Pancreas (tissue), 10 donors: ENCODE measurements at regions not wholly inside any gene's neighbourhood (a gene's known extent, or its start where the extent isn't known, plus 50 kb on each side); places are given as distances from the start of the nearest gene placed in this dataset.
A peak's percentile ranks its signal among the peaks of the same experiment; 100 is the strongest.
"Not testable (repeated sequence)": the region's sequence is repeated elsewhere in the genome, so short reads cannot be mapped to it uniquely, and the experiment has no call there.

Experiments
- ATAC-seq, 4 donors: fragments of 200-7000 bp; cut with Tn5 transposase; one replicate each; pipeline versions ENCODE4 v1.8.0 to v1.9.1; 2020; ENCODE audit warnings: mild to moderate bottlenecking in 4 of 4, moderate library complexity in 4 of 4
- DNase-seq, 6 donors: peaks; one replicate each; pipeline ENCODE4 v3.0.0-alpha.2; 2020
- FAIRE-seq: peaks from 2 replicates; lab custom pipeline; 2012; peaks lifted over from hg19 to GRCh38; lab: Jason Lieb, UNC
- H3K27ac ChIP-seq, 4 donors: fragments of 200-600 bp; sonication (generic); 1 replicate in 3 of 4; 2 replicates in 1 of 4; pipeline versions ENCODE4 v1.5.0 to v1.8.0; 2020
- H3K27me3 ChIP-seq, 4 donors: fragments of 200-600 bp; one replicate each; pipeline ENCODE4 v1.8.0; 2021
- H3K36me3 ChIP-seq, 3 donors: fragments of 200-600 bp; sonication (generic) in 1 of 3; one replicate each; pipeline versions ENCODE4 v1.5.0 to v1.8.0; 2020 to 2021
- H3K4me1 ChIP-seq, 3 donors: fragments of 200-600 bp; one replicate each; pipeline ENCODE4 v1.8.0; 2021
- H3K4me3 ChIP-seq, 4 donors: fragments of 200-600 bp; sonication (generic) in 2 of 4; one replicate each; pipeline versions ENCODE4 v1.5.0 to v1.8.0; 2020 to 2021
- H3K9me3 ChIP-seq, 4 donors: fragments of 200-600 bp; one replicate each; pipeline ENCODE4 v1.8.0; 2021
- CTCF ChIP-seq, 4 donors: fragments of 200-600 bp; sonication (generic) in 3 of 4; IDR thresholded peaks; one replicate each; pipeline versions ENCODE4 v1.5.0 to v1.8.0; 2021; ENCODE audit warnings: antibody characterized with exemption in 4 of 4
- WGBS, 2 donors: extraction: QIAGEN DNeasy Blood & Tissue Kit; methylation state at CpG; one replicate each; pipeline ENCODE4 v1.1.7; 2013; 5-methylcytosine and 5-hydroxymethylcytosine counted together
- intact Hi-C, 3 donors: fragments of 100-400 bp; cut with DNase I; formaldehyde crosslinking; loops; one replicate each; pipeline versions ENCODE4 v1.11.1 to v1.14.2; 2022
- donor health status: healthy with polysubstance abuse.
- donor health status: DM: no; HTN: no; CAD: no; lungs with moderate emphysema.
- donor health status: DM: no; HTN: no; CAD: no.
- donor health status: control.
- donor health status: control.
- donor health status: Bipolar disorder and iron deficiency.
- donor health status: DM: yes; HTN: yes; CAD: no.
- donor health status: DM: no; HTN: no; CAD: no.
- donor health status: DM: no; HTN: no; CAD: no.
- donor health status: DM: yes; HTN: yes; CAD: no.

- intact Hi-C loops, result no loop called here
- no peaks in the 10 kb centered on the region for H3K4me1 ChIP-seq
- 66 to 87% methylated on average over 2 of the region's 2 CpGs for WGBS, 2 donors
- H3K27me3 ChIP-seq, result no peaks in the 10 kb centered on the region
- no peak for FAIRE-seq
- no peak for TF ChIP-seq CTCF (IDR thresholded peaks at IDR 0.05)
- no peak overlapping the region for H3K27ac ChIP-seq
- no peak overlapping the region for H3K4me3 ChIP-seq
- H3K36me3 ChIP-seq, result no peaks in the 10 kb centered on the region
- DNase-seq, result no peak
- H3K9me3 ChIP-seq, result no peaks in the 10 kb centered on the region
- no peak for ATAC-seq
These were observed 165.1 kb upstream of the CNOT2 start for GRCh38 chr12:70078161-70078560.

GRCh38 chr12:70080566-70080965, 162.7 kb upstream of the CNOT2 start:
- WGBS, 2 donors, result 69 to 70% methylated on average over 2 of the region's 2 CpGs
- ATAC-seq, result peak in 2 of 4 donors; percentile 16 to 45
- no peak for TF ChIP-seq CTCF (IDR thresholded peaks at IDR 0.05)
- H3K36me3 ChIP-seq, result no peaks in the 10 kb centered on the region
- no peak for DNase-seq
- H3K4me3 ChIP-seq, result no peak overlapping the region
- no peak for FAIRE-seq
- H3K4me1 ChIP-seq, result no peaks in the 10 kb centered on the region
- H3K27ac ChIP-seq, result no peak overlapping the region
- no peaks in the 10 kb centered on the region for H3K9me3 ChIP-seq
- intact Hi-C loops, result no loop called here
- no peaks in the 10 kb centered on the region for H3K27me3 ChIP-seq

- no peaks in the 10 kb centered on the region for H3K27me3 ChIP-seq
- ATAC-seq (no peak), DNase-seq (no peak), FAIRE-seq (no peak)
- WGBS, 2 donors, result 63 to 83% methylated on average over 3 of the region's 3 CpGs
- H3K9me3 ChIP-seq, result no peaks in the 10 kb centered on the region
- intact Hi-C loops, result no loop called here
- no peak overlapping the region for H3K27ac ChIP-seq
- no peak overlapping the region for H3K4me3 ChIP-seq
- no peaks in the 10 kb centered on the region for H3K36me3 ChIP-seq
- H3K4me1 ChIP-seq, result no peaks in the 10 kb centered on the region
- no peak for TF ChIP-seq CTCF (IDR thresholded peaks at IDR 0.05)
These were observed 160.1 kb upstream of the CNOT2 start for GRCh38 chr12:70082997-70083676.

GRCh38 chr12:70083677-70084020, 159.6 kb upstream of the CNOT2 start:
- ATAC-seq, result no peak
- no peak for FAIRE-seq
- Histone ChIP-seq H3K9me3 (no peaks in the 10 kb centered on the region), H3K27ac (no peak overlapping the region), H3K27me3 (no peaks in the 10 kb centered on the region), H3K4me3 (no peak overlapping the region), H3K4me1 (no peaks in the 10 kb centered on the region), H3K36me3 (no peaks in the 10 kb centered on the region)
- no peak for TF ChIP-seq CTCF (IDR thresholded peaks at IDR 0.05)
- whole genome bisulfite sequencing, 2 donors, result 83 to 91% methylated on average over 4 of the region's 4 CpGs
- DNase-seq, result no peak
- intact Hi-C loops, result no loop called here

GRCh38 chr12:70086372-70086771, 156.9 kb upstream of the CNOT2 start:
- FAIRE-seq, ATAC-seq: not testable (repeated sequence)
- 78 to 84% methylated on average over 8 of the region's 8 CpGs for WGBS, 2 donors

More at GRCh38 chr12:70086372-70086771, 156.9 kb upstream of the CNOT2 start:
- H3K9me3 ChIP-seq, H3K27ac ChIP-seq, H3K36me3 ChIP-seq, H3K27me3 ChIP-seq, DNase-seq, H3K4me3 ChIP-seq, H3K4me1 ChIP-seq, intact Hi-C loops: not testable (repeated sequence)
